Eye (tissue), 1 donor: ENCODE measurements at regions not wholly inside any gene's neighbourhood (a gene's known extent, or its start where the extent isn't known, plus 50 kb on each side); places are given as distances from the start of the nearest gene placed in this dataset.

ENCODE experiments used
- DNase-seq: peaks from one replicate; pipeline ENCODE4 v3.0.0-alpha.2; 2015

- no peak for DNase-seq
Measured at GRCh38 chr6:6895929-6896328, 211.8 kb upstream of the RREB1 start.

GRCh38 chr6:6897140-6897539 lies 210.6 kb upstream of the RREB1 start:
- no peak for DNase-seq

GRCh38 chr6:6900569-6901204 lies 207.1 kb upstream of the RREB1 start:
- DNase-seq = no peak

GRCh38 chr6:6901205-6901719 lies 206.5 kb upstream of the RREB1 start:
- DNase-seq = no peak

- DNase-seq = no peak
Measured at GRCh38 chr6:6901945-6902344, 205.8 kb upstream of the RREB1 start.

GRCh38 chr6:6905961-6906518 lies 201.7 kb upstream of the RREB1 start:
- no peak for DNase-seq

- DNase-seq = no peak
Measured at GRCh38 chr6:6906570-6907213, 201.1 kb upstream of the RREB1 start.

- DNase-seq = no peak
Measured at GRCh38 chr6:6907286-6907685, 200.5 kb upstream of the RREB1 start.

GRCh38 chr6:6908121-6908520 lies 199.6 kb upstream of the RREB1 start:
- DNase-seq = no peak

- no peak for DNase-seq
Measured at GRCh38 chr6:6909111-6909510, 198.7 kb upstream of the RREB1 start.

GRCh38 chr6:6910734-6911295 lies 196.9 kb upstream of the RREB1 start:
- DNase-seq = no peak

GRCh38 chr6:6911391-6911790 lies 196.4 kb upstream of the RREB1 start:
- no peak for DNase-seq

GRCh38 chr6:6912817-6913744 lies 194.7 kb upstream of the RREB1 start:
- no peak for DNase-seq

GRCh38 chr6:6915219-6915618 lies 192.5 kb upstream of the RREB1 start:
- DNase-seq = no peak

- DNase-seq = no peak
Measured at GRCh38 chr6:6915813-6916547, 191.8 kb upstream of the RREB1 start.

- DNase-seq = no peak
Measured at GRCh38 chr6:6916598-6916997, 191.2 kb upstream of the RREB1 start.

- DNase-seq = peak; percentile 15
Measured at GRCh38 chr6:6918216-6918983, 189.4 kb upstream of the RREB1 start.

- DNase-seq = no peak
Measured at GRCh38 chr6:6919173-6919572, 188.6 kb upstream of the RREB1 start.

- DNase-seq = no peak
Measured at GRCh38 chr6:6920114-6920986, 187.4 kb upstream of the RREB1 start.

GRCh38 chr6:6920987-6921313 lies 186.8 kb upstream of the RREB1 start:
- peak; percentile 24 for DNase-seq
